ENCODE measurements at regions not wholly inside any gene's neighbourhood (a gene's known extent, or its start where the extent isn't known, plus 50 kb on each side); places are given as distances from the start of the nearest gene placed in this dataset.

GRCh38 chr2:105654474-105655004 is 90.2 kb upstream of the NCK2 start:
- Histone ChIP-seq H2BK15ac (ENCODE audit: low read depth, low read length) (no peak overlapping the region), H3K36me3 (ENCODE audit: control insufficient read depth, insufficient read depth, low read length) (no peaks in the 10 kb centered on the region), H2AK5ac (ENCODE audit: low read depth, low read length) (no peak overlapping the region), H4K5ac (ENCODE audit: low read depth, low read length) (no peak overlapping the region), H4K91ac (ENCODE audit: insufficient read depth, low read depth, low read length) (no peak overlapping the region), H3K14ac (replicated peaks; ENCODE audit: low read depth, low read length) (no peak overlapping the region), H3K23ac (ENCODE audit: low read depth, low read length) (no peak overlapping the region), H3K4ac (ENCODE audit: low read depth, low read length) (no peak overlapping the region), H3K27ac (ENCODE audit: insufficient read depth, low read length) (no peak overlapping the region), H2BK120ac (ENCODE audit: low read depth, low read length) (no peak overlapping the region), H3K56ac (ENCODE audit: extremely low read depth, insufficient read depth, low read length) (no peak overlapping the region), H3K18ac (ENCODE audit: low read depth, low read length) (no peak overlapping the region), H3K27me3 (ENCODE audit: control insufficient read depth, insufficient read depth, low read length) (no peaks in the 10 kb centered on the region; the same call in 1 of the 2 replicates), H2AFZ (replicated peaks; ENCODE audit: low read length, poor library complexity) (no peak overlapping the region), H3K9me3 (ENCODE audit: control insufficient read depth, insufficient read depth, low read length) (no peaks in the 10 kb centered on the region), H2BK20ac (ENCODE audit: low read depth, low read length) (no peak overlapping the region), H3K9me1 (ENCODE audit: insufficient read depth, low read length) (no peaks in the 10 kb centered on the region; the same call in 1 of the 2 replicates), H3K79me1 (ENCODE audit: low read depth in 1 of 2, low read length in 2 of 2) (no peaks in the 10 kb centered on the region), H3K4me3 (ENCODE audit: insufficient read depth, low read depth, low read length) (no peak overlapping the region), H2BK5ac (ENCODE audit: low read depth, low read length, poor library complexity, severe bottlenecking) (no peak overlapping the region), H3K9ac (ENCODE audit: low read depth, low read length) (no peak overlapping the region), H4K20me1 (ENCODE audit: insufficient read depth, low read length) (no peaks in the 10 kb centered on the region), H3K4me2 (ENCODE audit: low read depth, low read length) (no peak overlapping the region), H3K4me1 (ENCODE audit: control insufficient read depth, insufficient read depth, low read length) (peaks cover 1% of the 10 kb centered on the region; the same call in 1 of the 2 replicates), H4K8ac (ENCODE audit: low read depth in 2 of 2, low read length in 2 of 2) (no peak overlapping the region), H2AK9ac (replicated peaks; ENCODE audit: low read depth, low read length, poor library complexity) (no peak overlapping the region)
- dilution Hi-C loops (cut with HindIII; ENCODE audit: low sequenced_read_pairs, unreplicated experiment), result no loop called here
- ATAC-seq (ENCODE audit: low read depth), result no peak
- no peak for DNase-seq
- WGBS, 2 experiments (ENCODE audit: extremely low coverage in 2 of 2, insufficient read length in 1 of 2), result no CpG with 5 or more reads among the region's 2 CpGs
- in situ Hi-C loops (cut with MboI; ENCODE audit: low sequenced_read_pairs), result no loop called here
- TF ChIP-seq FOS (IDR thresholded peaks at IDR 0.05; ENCODE audit: low read depth, low read length) (no peak), CHD1 (IDR thresholded peaks at IDR 0.05; ENCODE audit: low read depth, low read length) (no peak), CEBPB (IDR thresholded peaks at IDR 0.05; ENCODE audit: low read depth, low read length) (no peak), NFE2L2 (IDR thresholded peaks at IDR 0.05; ENCODE audit: low read depth, low read length) (no peak), RFX5 (IDR thresholded peaks at IDR 0.05; ENCODE audit: low read depth, low read length) (no peak), RCOR1 (IDR thresholded peaks at IDR 0.05; ENCODE audit: insufficient replicate concordance, low read length) (no peak), MXI1 (IDR thresholded peaks at IDR 0.05; ENCODE audit: borderline replicate concordance, low read depth, low read length) (no peak), ELK1 (IDR thresholded peaks at IDR 0.05; ENCODE audit: borderline replicate concordance, low read depth, low read length) (no peak), USF2 (IDR thresholded peaks at IDR 0.05; ENCODE audit: low read depth, low read length) (no peak), MAFK (IDR thresholded peaks at IDR 0.05; ENCODE audit: low read depth, low read length) (no peak), RAD21 (IDR thresholded peaks at IDR 0.05; ENCODE audit: low read length) (no peak), MAZ (IDR thresholded peaks at IDR 0.05; ENCODE audit: borderline replicate concordance, low read depth, low read length) (no peak)
- intact Hi-C loops (cut with micrococcal nuclease), result no loop called here
- no TSS peak for BruUV-seq (replicated peaks)
- CTCF ChIA-PET, result interaction anchor here (0.7 kb wide), 2 partner anchors 10 to 388 kb away, joined by 4 read pairs; no protein-coding TSS in a partner anchor
- POLR2A ChIA-PET (ENCODE audit: unreplicated experiment), result no interaction called here
